Thyroid gland (tissue), 4 donors: ENCODE measurements at regions not wholly inside any gene's neighbourhood (a gene's known extent, or its start where the extent isn't known, plus 50 kb on each side); places are given as distances from the start of the nearest gene placed in this dataset.

Experiments used
- DNase-seq, 2 donors: peaks; one replicate each; pipeline ENCODE4 v3.0.0-alpha.2; 2019
- H3K27ac ChIP-seq, 3 donors: fragments of 200-600 bp; sonication (generic); 1 replicate in 2 of 3; 2 replicates in 1 of 3; pipeline ENCODE4 v1.5.1; 2016 to 2019; ENCODE audit warnings: mild to moderate bottlenecking in 1 of 3, moderate library complexity in 1 of 3
- H3K27me3 ChIP-seq: fragments of 200-600 bp; sonication (generic); one replicate; pipeline ENCODE4 v1.5.1; 2019
- H3K36me3 ChIP-seq, 2 donors: fragments of 200-600 bp; sonication (generic); one replicate each; pipeline ENCODE4 v1.5.1; 2016 to 2019
- H3K4me1 ChIP-seq, 2 donors: fragments of 200-600 bp; sonication (generic); one replicate each; pipeline ENCODE4 v1.5.1; 2017 to 2019
- H3K4me3 ChIP-seq, 3 donors: fragments of 200-600 bp; sonication (generic); replicated peaks in 1 of 3; 1 replicate in 2 of 3; 2 replicates in 1 of 3; pipeline ENCODE4 v1.5.1; 2016; ENCODE audit warnings: mild to moderate bottlenecking in 1 of 3
- H3K9me3 ChIP-seq: fragments of 200-600 bp; sonication (generic); one replicate; pipeline ENCODE4 v1.5.1; 2017
- POLR2A ChIP-seq, 2 donors: fragments of 450-650 bp; IDR thresholded peaks; one replicate each; pipeline ENCODE4 v1.6.1; 2017; ENCODE audit warnings: antibody characterized with exemption in 2 of 2, mild to moderate bottlenecking in 2 of 2, moderate library complexity in 1 of 2
- WGBS, 2 donors: methylation state at CpG; one replicate each; pipeline ENCODE4 v1.1.5; 2017; 5-methylcytosine and 5-hydroxymethylcytosine counted together
- intact Hi-C: fragments of 100-400 bp; cut with DNase I; formaldehyde crosslinking; loops from one replicate; pipeline ENCODE4 v1.15.1; 2023
- TF ChIP-seq, protein P1 (sequence below), 6 experiments: fragments of 200-600 bp in 3 of 6; fragments of 450-650 bp in 3 of 6; sonication (generic) in 3 of 6; IDR thresholded peaks; one replicate each; pipeline ENCODE4 v1.5.1; 2016 to 2019; ENCODE audit warnings: antibody characterized with exemption in 6 of 6, mild to moderate bottlenecking in 2 of 6, inconsistent platforms in 1 of 6, moderate library complexity in 1 of 6

DNA sequence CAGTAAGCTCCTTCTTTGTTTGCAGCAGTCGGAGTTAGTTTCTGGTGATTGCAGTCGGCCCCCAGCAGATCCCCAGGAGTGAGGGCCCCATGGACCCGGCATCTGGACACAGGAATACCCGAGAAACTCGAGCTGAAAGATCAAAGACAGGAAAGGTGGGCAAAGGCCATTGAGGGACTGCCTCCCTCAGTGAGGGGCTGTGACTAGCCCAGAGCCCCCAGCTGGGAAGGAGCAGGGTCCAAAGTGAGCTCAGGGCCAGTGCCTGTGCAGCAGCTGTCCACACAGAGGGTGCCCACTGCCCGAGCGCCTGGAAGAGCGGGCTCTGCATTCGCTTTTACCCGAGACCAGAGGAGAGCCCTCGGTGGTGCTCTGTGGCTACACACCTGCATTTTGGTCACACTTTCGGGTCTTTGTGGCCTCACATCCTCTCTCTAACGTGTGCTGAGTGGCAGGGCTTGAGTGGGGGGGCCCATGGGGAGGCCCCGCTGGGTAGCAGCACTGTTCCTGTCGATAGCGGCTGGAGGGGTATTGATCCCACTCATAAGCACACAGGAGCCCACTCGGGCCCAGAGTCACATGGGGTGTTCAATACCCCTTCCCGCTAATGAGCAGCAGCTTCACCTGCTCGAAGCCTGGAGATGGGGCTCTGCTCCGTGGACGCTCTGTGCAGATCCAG lies 532.9 kb downstream of the TBC1D22A start:
- Histone ChIP-seq H3K27me3 (no peaks in the 10 kb centered on the region), H3K4me1 (peaks cover 23 to 35% of the 10 kb centered on the region in 2 donors), H3K36me3 (no peaks in the 10 kb centered on the region), H3K27ac (no peak overlapping the region), H3K4me3 (no peak overlapping the region), H3K9me3 (no peaks in the 10 kb centered on the region)
- no peak for TF ChIP-seq POLR2A (IDR thresholded peaks at IDR 0.05)
- TF ChIP-seq, protein P1, sequence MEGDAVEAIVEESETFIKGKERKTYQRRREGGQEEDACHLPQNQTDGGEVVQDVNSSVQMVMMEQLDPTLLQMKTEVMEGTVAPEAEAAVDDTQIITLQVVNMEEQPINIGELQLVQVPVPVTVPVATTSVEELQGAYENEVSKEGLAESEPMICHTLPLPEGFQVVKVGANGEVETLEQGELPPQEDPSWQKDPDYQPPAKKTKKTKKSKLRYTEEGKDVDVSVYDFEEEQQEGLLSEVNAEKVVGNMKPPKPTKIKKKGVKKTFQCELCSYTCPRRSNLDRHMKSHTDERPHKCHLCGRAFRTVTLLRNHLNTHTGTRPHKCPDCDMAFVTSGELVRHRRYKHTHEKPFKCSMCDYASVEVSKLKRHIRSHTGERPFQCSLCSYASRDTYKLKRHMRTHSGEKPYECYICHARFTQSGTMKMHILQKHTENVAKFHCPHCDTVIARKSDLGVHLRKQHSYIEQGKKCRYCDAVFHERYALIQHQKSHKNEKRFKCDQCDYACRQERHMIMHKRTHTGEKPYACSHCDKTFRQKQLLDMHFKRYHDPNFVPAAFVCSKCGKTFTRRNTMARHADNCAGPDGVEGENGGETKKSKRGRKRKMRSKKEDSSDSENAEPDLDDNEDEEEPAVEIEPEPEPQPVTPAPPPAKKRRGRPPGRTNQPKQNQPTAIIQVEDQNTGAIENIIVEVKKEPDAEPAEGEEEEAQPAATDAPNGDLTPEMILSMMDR (IDR thresholded peaks at IDR 0.05): no peak
- no peak for DNase-seq
- WGBS, 2 donors: 84 to 87% methylated on average over 14 to 21 of the region's 21 CpGs
- intact Hi-C loops: no loop called here

DNA sequence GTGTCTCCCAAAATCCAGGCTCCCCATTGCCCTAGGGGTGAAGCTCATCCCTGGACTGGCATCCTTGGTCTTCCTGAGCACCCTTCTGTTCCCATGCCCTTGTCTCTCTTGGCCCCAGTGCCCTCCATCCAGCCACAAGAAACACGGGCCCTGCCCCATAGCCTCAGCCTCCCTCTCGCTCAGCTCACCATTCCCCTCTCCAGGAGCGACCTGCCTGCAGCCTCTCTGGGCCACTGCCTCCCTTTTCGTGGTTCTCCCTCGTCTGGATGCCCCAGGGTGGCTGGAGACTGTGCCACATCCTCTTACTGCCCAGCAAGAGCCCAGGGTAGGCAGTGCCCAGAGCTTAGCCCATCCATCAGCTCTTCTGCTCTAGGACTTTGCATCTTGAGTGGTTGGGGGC lies 532.1 kb downstream of the TBC1D22A start:
- Histone ChIP-seq H3K4me1 (peaks cover 23 to 35% of the 10 kb centered on the region in 2 donors), H3K27ac (no peak overlapping the region), H3K27me3 (no peaks in the 10 kb centered on the region), H3K9me3 (no peaks in the 10 kb centered on the region), H3K4me3 (no peak overlapping the region), H3K36me3 (no peaks in the 10 kb centered on the region)
- no peak for DNase-seq
- intact Hi-C loops: no loop called here
- WGBS, 2 donors: 84 to 96% methylated on average over 5 of the region's 5 CpGs
- TF ChIP-seq, protein P1 (IDR thresholded peaks at IDR 0.05): no peak
- no peak for TF ChIP-seq POLR2A (IDR thresholded peaks at IDR 0.05)

DNA sequence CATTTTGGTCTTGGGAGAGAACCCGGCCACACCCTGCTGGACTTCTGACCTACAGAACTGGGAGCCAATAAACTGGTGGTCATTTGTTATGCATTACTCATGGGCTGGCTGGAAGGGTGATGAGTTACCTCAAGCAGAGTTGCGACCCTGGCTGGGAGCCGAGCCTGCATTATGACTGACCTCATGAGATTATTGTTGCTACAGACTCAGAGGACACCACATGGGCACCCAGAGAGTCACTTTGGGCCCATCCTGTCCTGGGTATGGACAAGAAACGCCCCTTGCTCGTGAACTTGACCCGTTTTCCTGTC lies 531.7 kb downstream of the TBC1D22A start:
- Histone ChIP-seq H3K27ac (no peak overlapping the region), H3K27me3 (no peaks in the 10 kb centered on the region), H3K4me1 (peaks cover 23 to 35% of the 10 kb centered on the region in 2 donors), H3K4me3 (no peak overlapping the region), H3K9me3 (no peaks in the 10 kb centered on the region), H3K36me3 (no peaks in the 10 kb centered on the region)
- WGBS, 2 donors: 88 to 99% methylated on average over 6 of the region's 6 CpGs
- intact Hi-C loops: no loop called here
- DNase-seq: no peak
- no peak for TF ChIP-seq POLR2A (IDR thresholded peaks at IDR 0.05)
- TF ChIP-seq, protein P1 (IDR thresholded peaks at IDR 0.05): no peak

DNA sequence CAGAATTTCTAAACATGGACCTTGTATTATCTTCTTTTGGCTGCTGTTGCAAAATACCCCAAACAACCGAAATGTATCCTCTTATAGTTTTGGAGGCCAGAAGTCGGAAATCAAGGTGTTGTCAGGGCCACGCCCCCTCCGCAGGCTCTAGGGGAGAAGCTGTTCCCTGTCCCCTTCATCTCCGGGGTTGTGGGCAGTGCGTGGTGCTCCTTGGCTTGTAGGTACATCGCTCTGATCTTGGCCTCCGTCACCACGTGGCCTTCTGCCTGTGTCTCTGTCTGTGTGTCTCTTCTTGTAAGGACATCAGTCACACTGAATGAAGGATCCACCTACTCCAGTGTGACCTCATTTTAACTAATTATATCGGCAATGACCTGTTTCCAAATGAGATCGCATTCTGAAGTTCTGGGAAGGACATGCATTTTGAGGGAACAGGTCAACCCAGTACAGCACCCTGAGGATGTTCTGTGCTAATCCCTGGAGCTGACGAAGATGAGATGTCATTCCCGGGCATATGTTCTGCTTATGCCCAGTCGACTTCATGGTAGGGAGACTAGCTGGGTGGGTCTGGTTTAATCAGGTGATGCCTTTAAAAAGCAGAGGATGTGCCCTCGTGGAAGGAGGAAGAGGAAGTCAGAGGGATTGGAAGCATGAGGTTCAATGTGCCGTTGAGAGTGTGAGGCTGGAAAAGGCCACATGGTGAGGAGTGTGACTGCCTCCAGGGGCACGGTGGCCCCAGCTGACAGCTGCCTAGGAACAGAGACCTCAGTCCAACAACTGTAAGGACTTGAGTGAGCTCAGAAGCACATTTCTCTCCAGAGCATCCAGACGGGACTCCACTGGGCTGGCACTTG lies 531.1 kb downstream of the TBC1D22A start:
- intact Hi-C loops: no loop called here
- 84 to 91% methylated on average over 18 of the region's 18 CpGs for WGBS, 2 donors
- no peak for TF ChIP-seq POLR2A (IDR thresholded peaks at IDR 0.05)
- TF ChIP-seq, protein P1 (IDR thresholded peaks at IDR 0.05): no peak
- no peak overlapping the region for H3K4me3 ChIP-seq
- peaks cover 23 to 35% of the 10 kb centered on the region in 2 donors for H3K4me1 ChIP-seq
- peak overlapping the region; percentile 87 to 94 (median 90) for H3K27ac ChIP-seq
- no peaks in the 10 kb centered on the region for H3K9me3 ChIP-seq
- H3K27me3 ChIP-seq: no peaks in the 10 kb centered on the region
- no peaks in the 10 kb centered on the region for H3K36me3 ChIP-seq
- no peak for DNase-seq
